ENCODE measurements at regions not wholly inside any gene's neighbourhood (a gene's known extent, or its start where the extent isn't known, plus 50 kb on each side); places are given as distances from the start of the nearest gene placed in this dataset.

DNA sequence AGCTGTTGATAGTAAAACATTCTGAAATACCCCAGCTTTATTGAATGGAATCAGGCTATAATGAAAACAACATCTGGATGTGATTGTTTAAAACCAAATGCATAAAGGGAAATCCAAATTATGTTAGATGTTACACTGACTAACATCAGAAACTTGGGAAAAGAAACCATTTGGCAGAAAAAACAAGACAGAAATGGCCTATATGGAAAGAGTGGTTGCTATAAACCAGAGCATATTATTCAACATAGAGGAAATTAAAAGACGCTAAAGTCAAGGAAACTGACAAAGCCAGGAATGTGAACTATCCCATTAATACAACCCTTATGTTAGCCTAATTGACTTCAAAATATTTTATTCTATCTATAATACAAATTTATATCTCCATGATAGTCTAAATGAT is 53.0 kb upstream of the CABCOCO1 start:
- TF ChIP-seq, protein P1, sequence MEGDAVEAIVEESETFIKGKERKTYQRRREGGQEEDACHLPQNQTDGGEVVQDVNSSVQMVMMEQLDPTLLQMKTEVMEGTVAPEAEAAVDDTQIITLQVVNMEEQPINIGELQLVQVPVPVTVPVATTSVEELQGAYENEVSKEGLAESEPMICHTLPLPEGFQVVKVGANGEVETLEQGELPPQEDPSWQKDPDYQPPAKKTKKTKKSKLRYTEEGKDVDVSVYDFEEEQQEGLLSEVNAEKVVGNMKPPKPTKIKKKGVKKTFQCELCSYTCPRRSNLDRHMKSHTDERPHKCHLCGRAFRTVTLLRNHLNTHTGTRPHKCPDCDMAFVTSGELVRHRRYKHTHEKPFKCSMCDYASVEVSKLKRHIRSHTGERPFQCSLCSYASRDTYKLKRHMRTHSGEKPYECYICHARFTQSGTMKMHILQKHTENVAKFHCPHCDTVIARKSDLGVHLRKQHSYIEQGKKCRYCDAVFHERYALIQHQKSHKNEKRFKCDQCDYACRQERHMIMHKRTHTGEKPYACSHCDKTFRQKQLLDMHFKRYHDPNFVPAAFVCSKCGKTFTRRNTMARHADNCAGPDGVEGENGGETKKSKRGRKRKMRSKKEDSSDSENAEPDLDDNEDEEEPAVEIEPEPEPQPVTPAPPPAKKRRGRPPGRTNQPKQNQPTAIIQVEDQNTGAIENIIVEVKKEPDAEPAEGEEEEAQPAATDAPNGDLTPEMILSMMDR (IDR thresholded peaks at IDR 0.05; ENCODE audit: poor library complexity): no peak
- TF ChIP-seq EZH2 (IDR thresholded peaks at IDR 0.05; ENCODE audit: borderline replicate concordance): no peak
- no peak for TF ChIP-seq EZH2phosphoT487 (IDR thresholded peaks at IDR 0.05; ENCODE audit: low read depth, severe bottlenecking, unreplicated experiment)

All from hepatocyte (in vitro differentiated cells).